Uterus (tissue), 2 donors: ENCODE measurements at regions not wholly inside any gene's neighbourhood (a gene's known extent, or its start where the extent isn't known, plus 50 kb on each side); places are given as distances from the start of the nearest gene placed in this dataset.

ENCODE experiments used
- CTCF ChIP-seq, 4 experiments: fragments of 200-600 bp in 2 of 4; fragments of 450-650 bp in 2 of 4; sonication (generic) in 2 of 4; IDR thresholded peaks; one replicate each; pipeline ENCODE4 v1.5.1; 2016 to 2019; ENCODE audit warnings: antibody characterized with exemption in 4 of 4, mild to moderate bottlenecking in 2 of 4, moderate library complexity in 1 of 4
- POLR2A ChIP-seq, 2 donors: fragments of 450-650 bp; IDR thresholded peaks; one replicate each; pipeline ENCODE4 v1.6.1; 2016; ENCODE audit warnings: antibody characterized with exemption in 2 of 2, mild to moderate bottlenecking in 1 of 2, moderate library complexity in 1 of 2

GRCh38 chr3:117910820-117911521 is 1123.7 kb downstream of the IGSF11 start:
- no peak for TF ChIP-seq CTCF (IDR thresholded peaks at IDR 0.05)
- TF ChIP-seq POLR2A (IDR thresholded peaks at IDR 0.05) = no peak
